ENCODE measurements at regions not wholly inside any gene's neighbourhood (a gene's known extent, or its start where the extent isn't known, plus 50 kb on each side); places are given as distances from the start of the nearest gene placed in this dataset.

DNA sequence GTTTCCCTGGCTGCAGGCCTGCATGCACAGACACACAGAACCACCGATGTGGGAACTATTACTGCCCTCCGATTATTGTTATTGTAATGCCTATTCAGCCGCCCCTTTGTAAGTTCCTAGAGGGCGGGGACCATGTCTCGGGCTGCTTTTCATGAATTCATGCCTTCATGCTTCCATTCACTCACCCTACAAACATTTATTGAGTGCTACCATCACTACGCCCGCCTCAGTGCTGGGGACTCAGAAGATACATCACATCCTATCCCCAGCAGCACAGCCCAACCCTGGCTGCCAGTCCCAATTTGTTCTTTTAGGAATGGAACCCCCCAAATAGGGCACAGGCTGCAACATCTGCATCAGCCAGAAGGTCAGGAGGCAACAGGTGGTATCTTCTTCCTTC lies 75.9 kb downstream of the FOXA2 start:
- H3K4me2 ChIP-seq = no peak overlapping the region
- intact Hi-C loops (cut with micrococcal nuclease; ENCODE audit: unreplicated experiment) = no loop called here
- no peaks in the 10 kb centered on the region for H3K36me3 ChIP-seq (ENCODE audit: low read depth)
- H3K9me2 ChIP-seq (ENCODE audit: insufficient read depth) = no peaks in the 10 kb centered on the region
- H2AFZ ChIP-seq = no peak overlapping the region
- no peaks in the 10 kb centered on the region for H3K27me3 ChIP-seq (ENCODE audit: insufficient read depth, low read depth)
- BruUV-seq (replicated peaks) = no TSS peak
- H3F3A ChIP-seq (ENCODE audit: insufficient read depth, low read depth) = peaks cover 17% of the 10 kb centered on the region; the same call in 1 of the 2 replicates
- no peaks in the 10 kb centered on the region for H3K9me3 ChIP-seq (ENCODE audit: insufficient read depth, low read depth)
- no peak for TF ChIP-seq EZH2 (IDR thresholded peaks at IDR 0.05; ENCODE audit: low read depth)
- TF ChIP-seq, protein P1, sequence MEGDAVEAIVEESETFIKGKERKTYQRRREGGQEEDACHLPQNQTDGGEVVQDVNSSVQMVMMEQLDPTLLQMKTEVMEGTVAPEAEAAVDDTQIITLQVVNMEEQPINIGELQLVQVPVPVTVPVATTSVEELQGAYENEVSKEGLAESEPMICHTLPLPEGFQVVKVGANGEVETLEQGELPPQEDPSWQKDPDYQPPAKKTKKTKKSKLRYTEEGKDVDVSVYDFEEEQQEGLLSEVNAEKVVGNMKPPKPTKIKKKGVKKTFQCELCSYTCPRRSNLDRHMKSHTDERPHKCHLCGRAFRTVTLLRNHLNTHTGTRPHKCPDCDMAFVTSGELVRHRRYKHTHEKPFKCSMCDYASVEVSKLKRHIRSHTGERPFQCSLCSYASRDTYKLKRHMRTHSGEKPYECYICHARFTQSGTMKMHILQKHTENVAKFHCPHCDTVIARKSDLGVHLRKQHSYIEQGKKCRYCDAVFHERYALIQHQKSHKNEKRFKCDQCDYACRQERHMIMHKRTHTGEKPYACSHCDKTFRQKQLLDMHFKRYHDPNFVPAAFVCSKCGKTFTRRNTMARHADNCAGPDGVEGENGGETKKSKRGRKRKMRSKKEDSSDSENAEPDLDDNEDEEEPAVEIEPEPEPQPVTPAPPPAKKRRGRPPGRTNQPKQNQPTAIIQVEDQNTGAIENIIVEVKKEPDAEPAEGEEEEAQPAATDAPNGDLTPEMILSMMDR (conservative IDR thresholded peaks at IDR 0.05) = no peak
- ChIA-PET POLR2A (ENCODE audit: unreplicated experiment) (no interaction called here), CTCF (no interaction called here)
- no peak overlapping the region for H3K4me3 ChIP-seq
- no peaks in the 10 kb centered on the region for H3K79me2 ChIP-seq (ENCODE audit: low read depth)
- DNase-seq = no peak
- no peak overlapping the region for H3K27ac ChIP-seq
- no peaks in the 10 kb centered on the region for H4K20me1 ChIP-seq (ENCODE audit: insufficient read depth)
- H3K4me1 ChIP-seq (replicated peaks; ENCODE audit: insufficient read depth) = peaks cover 26% of the 10 kb centered on the region

DNA sequence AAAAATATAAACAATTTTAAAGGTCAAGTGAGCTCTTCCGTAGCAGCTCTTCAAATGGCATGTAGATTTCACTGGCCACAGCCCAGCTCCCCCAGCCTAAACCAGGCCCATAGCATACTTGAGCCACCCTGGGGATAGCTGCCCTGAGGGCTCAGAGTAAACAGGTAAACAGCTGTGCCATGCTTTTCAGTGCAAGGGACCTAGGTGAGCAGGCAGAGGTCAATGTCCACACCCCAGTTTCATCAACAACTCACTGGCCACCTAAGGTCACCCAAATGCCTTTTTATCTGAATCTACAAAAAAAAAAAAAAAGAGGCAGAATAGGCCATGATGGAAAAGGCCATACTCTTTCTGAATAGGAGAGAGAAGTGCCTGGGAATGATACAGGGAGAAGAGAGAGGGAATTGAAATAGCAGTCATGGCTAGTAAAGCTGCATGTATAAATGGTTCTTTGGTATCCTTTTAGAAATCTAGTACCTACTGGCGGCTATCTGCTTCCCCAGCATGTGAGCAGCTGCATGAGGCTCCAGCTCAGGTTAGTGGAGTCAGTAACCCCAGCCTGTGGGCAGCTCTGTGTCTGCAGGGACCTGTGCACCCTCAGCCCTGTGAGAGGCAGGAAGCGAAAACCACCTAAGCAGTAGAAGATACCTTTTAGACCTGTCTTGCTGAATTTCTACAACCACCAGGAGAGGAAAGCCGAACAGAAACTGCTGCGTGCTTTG lies 77.0 kb downstream of the FOXA2 start:
- no peaks in the 10 kb centered on the region for H3K79me2 ChIP-seq (ENCODE audit: low read depth)
- intact Hi-C loops (cut with micrococcal nuclease; ENCODE audit: unreplicated experiment) = no loop called here
- H3K27me3 ChIP-seq (ENCODE audit: insufficient read depth, low read depth) = no peaks in the 10 kb centered on the region
- no peaks in the 10 kb centered on the region for H4K20me1 ChIP-seq (ENCODE audit: insufficient read depth)
- no TSS peak for BruUV-seq (replicated peaks)
- H3K9me2 ChIP-seq (ENCODE audit: insufficient read depth) = no peaks in the 10 kb centered on the region
- no peaks in the 10 kb centered on the region for H3K9me3 ChIP-seq (ENCODE audit: insufficient read depth, low read depth)
- H3K27ac ChIP-seq = no peak overlapping the region
- H2AFZ ChIP-seq = no peak overlapping the region
- no peak for TF ChIP-seq EZH2 (IDR thresholded peaks at IDR 0.05; ENCODE audit: low read depth)
- TF ChIP-seq, protein P1 (conservative IDR thresholded peaks at IDR 0.05) = no peak
- POLR2A ChIA-PET (ENCODE audit: unreplicated experiment) = no interaction called here
- CTCF ChIA-PET = interaction anchor here (0.6 kb wide), 1 partner anchor 46 kb away, joined by 5 read pairs; no protein-coding TSS in a partner anchor
- DNase-seq = no peak
- no peaks in the 10 kb centered on the region for H3K36me3 ChIP-seq (ENCODE audit: low read depth)
- peaks cover 16% of the 10 kb centered on the region for H3K4me1 ChIP-seq (replicated peaks; ENCODE audit: insufficient read depth)
- no peak overlapping the region for H3K4me2 ChIP-seq
- H3K4me3 ChIP-seq = no peak overlapping the region
- peaks cover 12% of the 10 kb centered on the region; the same call in 1 of the 2 replicates for H3F3A ChIP-seq (ENCODE audit: insufficient read depth, low read depth)

DNA sequence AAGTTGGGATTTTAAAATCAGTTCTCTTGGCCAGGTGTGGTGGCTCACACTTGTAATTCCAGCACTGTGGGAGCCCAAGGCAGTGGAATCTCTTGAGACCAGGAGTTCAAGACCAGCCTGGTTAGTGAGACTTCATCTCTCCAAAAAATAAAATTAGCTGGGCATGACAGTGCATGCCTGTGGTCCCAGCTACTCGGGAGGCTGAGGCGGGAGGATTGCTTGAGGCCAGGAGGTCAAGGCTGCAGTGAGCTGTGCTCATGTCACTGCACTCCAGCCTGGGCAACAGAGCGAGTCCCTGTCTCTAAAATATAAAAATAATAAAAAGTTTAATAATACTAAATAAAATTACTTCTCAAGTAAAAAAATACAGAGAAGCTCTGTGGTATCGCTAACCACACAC lies 77.5 kb downstream of the FOXA2 start:
- no peaks in the 10 kb centered on the region for H3K36me3 ChIP-seq (ENCODE audit: low read depth)
- H3K4me3 ChIP-seq = no peak overlapping the region
- no peaks in the 10 kb centered on the region for H3K79me2 ChIP-seq (ENCODE audit: low read depth)
- no peaks in the 10 kb centered on the region for H3K9me2 ChIP-seq (ENCODE audit: insufficient read depth)
- H3K27ac ChIP-seq = no peak overlapping the region
- peaks cover 6% of the 10 kb centered on the region; the same call in 1 of the 2 replicates for H3F3A ChIP-seq (ENCODE audit: insufficient read depth, low read depth)
- no TSS peak for BruUV-seq (replicated peaks)
- no peak overlapping the region for H2AFZ ChIP-seq
- TF ChIP-seq EZH2 (IDR thresholded peaks at IDR 0.05; ENCODE audit: low read depth) = no peak
- TF ChIP-seq, protein P1 (conservative IDR thresholded peaks at IDR 0.05) = no peak
- ChIA-PET POLR2A (ENCODE audit: unreplicated experiment) (no interaction called here), CTCF (no interaction called here)
- intact Hi-C loops (cut with micrococcal nuclease; ENCODE audit: unreplicated experiment) = no loop called here
- H3K9me3 ChIP-seq (ENCODE audit: insufficient read depth, low read depth) = no peaks in the 10 kb centered on the region
- no peaks in the 10 kb centered on the region for H3K27me3 ChIP-seq (ENCODE audit: insufficient read depth, low read depth)
- no peaks in the 10 kb centered on the region for H4K20me1 ChIP-seq (ENCODE audit: insufficient read depth)
- H3K4me1 ChIP-seq (replicated peaks; ENCODE audit: insufficient read depth) = peaks cover 11% of the 10 kb centered on the region
- H3K4me2 ChIP-seq = no peak overlapping the region
- no peak for DNase-seq
